ENCODE measurements at regions not wholly inside any gene's neighbourhood (a gene's known extent, or its start where the extent isn't known, plus 50 kb on each side); places are given as distances from the start of the nearest gene placed in this dataset.

GRCh38 chr20:12219798-12220197 is 302.1 kb downstream of the BTBD3 start:
- TF ChIP-seq CTCF (IDR thresholded peaks at IDR 0.05; ENCODE audit: insufficient read depth, low read length, poor library complexity, severe bottlenecking) = no peak
- TF ChIP-seq EZH2phosphoT487 (conservative IDR thresholded peaks at IDR 0.05; ENCODE audit: low read length) = no peak
